Lung (tissue), 11 donors: ENCODE measurements at regions not wholly inside any gene's neighbourhood (a gene's known extent, or its start where the extent isn't known, plus 50 kb on each side); places are given as distances from the start of the nearest gene placed in this dataset.

Source experiments
- ATAC-seq: fragments of 200-7000 bp; cut with Tn5 transposase; one replicate; pipeline ENCODE4 v1.9.1; 2020; ENCODE audit warnings: moderate number of reproducible peaks; ENCODE audit not compliant: insufficient read depth, low FRiP score
- DNase-seq, 3 donors: peaks; one replicate each; pipeline ENCODE4 v3.0.0-alpha.2; 2013 to 2017
- H3K27ac ChIP-seq, 2 donors: one replicate each; pipeline ENCODE4 v1.5.1; 2013; ENCODE audit warnings: mild to moderate bottlenecking in 2 of 2, moderate library complexity in 2 of 2, control low read depth in 1 of 2, inconsistent platforms in 1 of 2, low read depth in 1 of 2, low read length in 1 of 2
- H3K27me3 ChIP-seq, 3 donors: one replicate each; pipeline ENCODE4 v1.5.1; 2013; ENCODE audit warnings: low read length in 2 of 3; ENCODE audit not compliant: control insufficient read depth in 3 of 3, insufficient read depth in 3 of 3
- H3K36me3 ChIP-seq, 4 donors: one replicate each; pipeline ENCODE4 v1.5.1; 2013; ENCODE audit warnings: low read length in 4 of 4, mild to moderate bottlenecking in 1 of 4, moderate library complexity in 1 of 4; ENCODE audit not compliant: control insufficient read depth in 4 of 4, insufficient read depth in 4 of 4
- H3K4me1 ChIP-seq, 5 donors: one replicate each; pipeline ENCODE4 v1.5.1; 2013; ENCODE audit warnings: low read length in 5 of 5, mild to moderate bottlenecking in 2 of 5, moderate library complexity in 1 of 5; ENCODE audit not compliant: control insufficient read depth in 5 of 5, insufficient read depth in 5 of 5
- H3K4me3 ChIP-seq: one replicate; pipeline ENCODE4 v1.5.1; 2013; ENCODE audit warnings: mild to moderate bottlenecking, control low read depth, moderate library complexity
- H3K9ac ChIP-seq, 2 donors: one replicate each; pipeline ENCODE4 v1.5.1; 2013; ENCODE audit warnings: low read length in 2 of 2, control low read depth in 1 of 2; ENCODE audit not compliant: insufficient read depth in 1 of 2
- H3K9me3 ChIP-seq, 4 donors: one replicate each; pipeline ENCODE4 v1.5.1; 2013; ENCODE audit warnings: low read length in 3 of 4, mild to moderate bottlenecking in 1 of 4, moderate library complexity in 1 of 4; ENCODE audit not compliant: control insufficient read depth in 4 of 4, insufficient read depth in 3 of 4
- WGBS, 2 donors: extraction: QIAGEN DNeasy Blood & Tissue Kit; methylation state at CpG; one replicate each; pipeline ENCODE4 v1.1.7; 2013; 5-methylcytosine and 5-hydroxymethylcytosine counted together
- TF ChIP-seq, protein P1 (sequence below): IDR thresholded peaks from 2 replicates; pipeline ENCODE4 v1.5.1; 2012; ENCODE audit warnings: mild to moderate bottlenecking; ENCODE audit errors: control extremely low read depth, extremely low read depth
- donor health status: control.
- donor health status: control.
- donor health status: Bipolar disorder and iron deficiency.
- donor health status: healthy.
- donor health status: DM: yes; HTN: yes; CAD: no.

DNA sequence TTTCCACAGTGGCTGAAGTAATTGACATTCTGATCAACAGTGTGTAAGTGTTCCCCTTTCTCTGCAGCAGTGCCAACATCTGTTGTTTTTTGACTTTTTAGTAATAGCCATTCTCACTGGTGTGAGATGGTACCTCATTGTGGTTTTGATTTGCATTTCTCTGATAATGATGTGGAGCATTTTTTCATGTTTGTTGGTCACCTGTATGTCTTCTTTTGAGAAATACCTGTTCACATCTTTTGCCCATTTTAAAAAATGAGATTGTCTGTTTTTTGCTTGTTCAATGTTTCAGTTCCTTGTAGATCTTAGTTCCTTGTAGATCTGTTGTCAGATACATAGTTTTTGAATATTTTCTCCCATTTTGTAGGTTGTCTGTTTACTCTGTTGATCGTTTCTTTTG is 162.5 kb upstream of the PITX1 start:
- H3K4me1 ChIP-seq, result no peaks in the 10 kb centered on the region
- H3K9ac ChIP-seq, result no peak overlapping the region
- no peak for ATAC-seq
- no peaks in the 10 kb centered on the region for H3K36me3 ChIP-seq
- DNase-seq, result no peak
- H3K9me3 ChIP-seq, result peaks cover 0 to 6% (median 0%) of the 10 kb centered on the region in 4 donors
- no peak overlapping the region for H3K4me3 ChIP-seq
- H3K27ac ChIP-seq, result no peak overlapping the region
- H3K27me3 ChIP-seq, result peaks cover 0 to 29% (median 15%) of the 10 kb centered on the region in 3 donors
- 64 to 92% methylated on average over 1 of the region's 1 CpG for WGBS, 2 donors
- TF ChIP-seq, protein P1, sequence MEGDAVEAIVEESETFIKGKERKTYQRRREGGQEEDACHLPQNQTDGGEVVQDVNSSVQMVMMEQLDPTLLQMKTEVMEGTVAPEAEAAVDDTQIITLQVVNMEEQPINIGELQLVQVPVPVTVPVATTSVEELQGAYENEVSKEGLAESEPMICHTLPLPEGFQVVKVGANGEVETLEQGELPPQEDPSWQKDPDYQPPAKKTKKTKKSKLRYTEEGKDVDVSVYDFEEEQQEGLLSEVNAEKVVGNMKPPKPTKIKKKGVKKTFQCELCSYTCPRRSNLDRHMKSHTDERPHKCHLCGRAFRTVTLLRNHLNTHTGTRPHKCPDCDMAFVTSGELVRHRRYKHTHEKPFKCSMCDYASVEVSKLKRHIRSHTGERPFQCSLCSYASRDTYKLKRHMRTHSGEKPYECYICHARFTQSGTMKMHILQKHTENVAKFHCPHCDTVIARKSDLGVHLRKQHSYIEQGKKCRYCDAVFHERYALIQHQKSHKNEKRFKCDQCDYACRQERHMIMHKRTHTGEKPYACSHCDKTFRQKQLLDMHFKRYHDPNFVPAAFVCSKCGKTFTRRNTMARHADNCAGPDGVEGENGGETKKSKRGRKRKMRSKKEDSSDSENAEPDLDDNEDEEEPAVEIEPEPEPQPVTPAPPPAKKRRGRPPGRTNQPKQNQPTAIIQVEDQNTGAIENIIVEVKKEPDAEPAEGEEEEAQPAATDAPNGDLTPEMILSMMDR, result no peak

- DNase-seq (no peak), ATAC-seq (no peak)
- WGBS, 2 donors, result 57 to 86% methylated on average over 3 of the region's 3 CpGs
- Histone ChIP-seq H3K4me3 (no peak overlapping the region), H3K36me3 (no peaks in the 10 kb centered on the region), H3K27ac (no peak overlapping the region), H3K9ac (no peak overlapping the region), H3K4me1 (peaks cover 0 to 8% (median 0%) of the 10 kb centered on the region in 5 donors), H3K9me3 (peaks cover 0 to 6% (median 0%) of the 10 kb centered on the region in 4 donors), H3K27me3 (peaks cover 3 to 38% (median 21%) of the 10 kb centered on the region in 3 donors)
- TF ChIP-seq, protein P1, result no peak
These were observed 161.2 kb upstream of the PITX1 start for GRCh38 chr5:135195270-135195608.

GRCh38 chr5:135194573-135195269 is 160.7 kb upstream of the PITX1 start:
- DNase-seq (no peak), ATAC-seq (no peak)
- H3K27me3 ChIP-seq, result peaks cover 5 to 43% (median 26%) of the 10 kb centered on the region in 3 donors
- 82 to 94% methylated on average over 4 of the region's 4 CpGs for WGBS, 2 donors
- H3K4me1 ChIP-seq, result peaks cover 0 to 8% (median 0%) of the 10 kb centered on the region in 5 donors
- H3K9ac ChIP-seq, result no peak overlapping the region
- TF ChIP-seq, protein P1, result no peak
- peaks cover 0 to 6% (median 0%) of the 10 kb centered on the region in 4 donors for H3K9me3 ChIP-seq
- no peak overlapping the region for H3K27ac ChIP-seq
- H3K4me3 ChIP-seq, result no peak overlapping the region
- no peaks in the 10 kb centered on the region for H3K36me3 ChIP-seq

GRCh38 chr5:135194126-135194488 is 160.1 kb upstream of the PITX1 start:
- peaks cover 5 to 49% (median 33%) of the 10 kb centered on the region in 3 donors for H3K27me3 ChIP-seq
- peaks cover 0 to 8% (median 0%) of the 10 kb centered on the region in 5 donors for H3K4me1 ChIP-seq
- TF ChIP-seq, protein P1, result no peak
- H3K4me3 ChIP-seq, result no peak overlapping the region
- H3K9ac ChIP-seq, result no peak overlapping the region
- H3K27ac ChIP-seq, result no peak overlapping the region
- ATAC-seq (no peak), DNase-seq (no peak)
- no peaks in the 10 kb centered on the region for H3K36me3 ChIP-seq
- WGBS, 2 donors, result 72 to 79% methylated on average over 2 of the region's 2 CpGs
- peaks cover 0 to 6% (median 0%) of the 10 kb centered on the region in 4 donors for H3K9me3 ChIP-seq
